GM04503 (cell line): ENCODE measurements at regions not wholly inside any gene's neighbourhood (a gene's known extent, or its start where the extent isn't known, plus 50 kb on each side); places are given as distances from the start of the nearest gene placed in this dataset.
"Not testable (repeated sequence)": the region's sequence is repeated elsewhere in the genome, so short reads cannot be mapped to it uniquely, and the experiment has no call there.

ENCODE experiments used
- DNase-seq: peaks from one replicate; pipeline ENCODE4 v3.0.0-alpha.2; 2012; ENCODE audit warnings: low read depth

DNA sequence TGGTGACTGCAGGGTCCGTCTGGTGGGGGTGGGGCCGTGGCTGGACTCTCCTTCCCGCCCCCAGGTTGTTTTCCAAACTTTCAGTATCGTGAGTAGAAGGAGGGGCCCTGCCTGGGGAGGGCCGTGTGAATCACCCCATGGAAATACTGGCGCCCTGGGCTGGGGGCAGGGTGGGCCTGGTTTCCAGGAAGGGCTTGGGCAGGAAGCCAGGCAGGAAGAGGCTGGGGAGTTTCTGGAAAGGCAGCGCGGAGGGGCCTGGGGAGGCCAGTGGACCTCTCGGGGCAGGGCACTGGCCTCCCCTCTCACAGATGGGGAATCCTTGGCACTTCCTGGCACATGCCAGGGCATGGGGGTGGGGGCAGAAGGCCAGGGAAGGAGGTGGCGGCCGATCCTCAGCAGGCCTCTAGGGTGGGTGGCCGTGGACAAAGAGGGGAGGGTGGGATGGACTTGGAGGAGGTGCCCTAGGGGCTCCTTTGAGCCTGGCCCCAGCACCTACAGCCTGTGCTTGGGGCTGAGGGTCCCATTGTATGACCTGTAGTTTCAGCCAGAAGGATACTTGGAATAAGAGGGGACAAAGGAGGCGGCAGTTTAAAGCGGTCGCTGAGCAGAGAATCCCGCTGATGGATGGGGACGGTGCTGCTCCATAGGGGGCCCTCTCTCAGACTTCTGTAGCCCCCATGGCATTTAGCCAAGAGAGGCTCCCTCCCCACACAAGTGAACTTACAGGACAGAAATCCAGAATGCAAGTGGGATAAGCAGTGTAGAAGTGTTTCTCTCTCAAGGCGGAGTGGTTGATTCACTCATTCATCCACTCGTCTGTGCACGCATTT lies 56.5 kb upstream of the GATA2 start:
- DNase-seq: peak; percentile 31

DNA sequence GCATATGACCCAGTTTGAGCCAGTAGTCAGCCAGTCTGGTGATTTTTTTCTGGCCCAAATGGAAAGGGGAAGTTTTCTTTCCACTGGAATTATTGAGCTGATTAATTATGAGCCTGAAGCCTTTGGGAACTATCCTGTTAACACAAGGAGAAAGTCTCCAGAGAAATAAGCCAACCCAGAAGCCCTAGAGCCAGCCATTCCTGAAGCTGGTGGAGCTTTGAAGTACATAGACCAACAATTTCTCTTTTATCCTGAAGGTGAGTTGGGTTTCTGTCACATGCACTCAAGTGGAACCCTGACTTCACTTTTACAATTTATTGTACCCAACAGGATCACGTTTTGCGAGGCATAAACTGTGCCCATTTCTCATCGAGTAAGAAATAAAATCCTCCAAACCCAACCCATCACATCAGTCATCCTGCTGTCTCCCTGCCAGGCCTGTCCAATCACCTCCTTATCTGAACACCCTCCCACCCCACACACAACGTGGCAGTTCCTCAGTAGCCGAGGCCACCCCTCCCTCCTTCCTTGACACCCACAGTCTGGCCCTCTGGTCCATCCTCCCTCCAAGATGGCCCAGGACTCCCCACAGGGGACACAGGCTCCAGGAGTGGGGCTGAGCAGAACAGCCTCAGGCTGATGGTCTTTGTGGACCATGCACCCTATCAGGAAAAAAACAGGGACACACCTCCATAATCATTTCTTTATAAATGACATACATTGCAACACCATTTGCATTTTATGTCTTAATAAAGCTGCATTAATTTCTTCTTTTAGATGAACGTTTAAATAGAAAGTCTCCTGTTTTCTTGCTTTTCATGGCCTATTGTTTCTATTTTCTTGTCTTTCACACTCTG lies 55.7 kb upstream of the GATA2 start:
- no peak for DNase-seq

DNA sequence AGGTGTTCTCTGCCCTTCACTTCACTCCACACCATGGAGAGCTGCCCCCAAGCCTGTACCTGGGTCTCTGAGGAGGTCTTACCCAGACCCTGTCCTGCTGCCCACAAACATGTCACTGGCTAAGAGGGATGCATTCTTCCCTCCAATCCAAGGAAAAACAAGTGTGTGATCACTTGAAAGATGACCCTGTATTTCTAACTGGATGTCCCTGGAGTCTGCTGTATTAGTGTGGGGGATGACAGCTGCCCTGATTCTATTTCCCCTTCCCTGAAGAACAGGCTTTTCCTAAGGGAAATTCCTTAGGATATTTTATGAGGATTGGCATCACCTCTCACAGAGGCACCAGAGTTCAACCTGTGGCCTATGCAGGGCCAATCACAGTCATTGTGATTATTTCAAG lies 55.0 kb upstream of the GATA2 start:
- DNase-seq: no peak

DNA sequence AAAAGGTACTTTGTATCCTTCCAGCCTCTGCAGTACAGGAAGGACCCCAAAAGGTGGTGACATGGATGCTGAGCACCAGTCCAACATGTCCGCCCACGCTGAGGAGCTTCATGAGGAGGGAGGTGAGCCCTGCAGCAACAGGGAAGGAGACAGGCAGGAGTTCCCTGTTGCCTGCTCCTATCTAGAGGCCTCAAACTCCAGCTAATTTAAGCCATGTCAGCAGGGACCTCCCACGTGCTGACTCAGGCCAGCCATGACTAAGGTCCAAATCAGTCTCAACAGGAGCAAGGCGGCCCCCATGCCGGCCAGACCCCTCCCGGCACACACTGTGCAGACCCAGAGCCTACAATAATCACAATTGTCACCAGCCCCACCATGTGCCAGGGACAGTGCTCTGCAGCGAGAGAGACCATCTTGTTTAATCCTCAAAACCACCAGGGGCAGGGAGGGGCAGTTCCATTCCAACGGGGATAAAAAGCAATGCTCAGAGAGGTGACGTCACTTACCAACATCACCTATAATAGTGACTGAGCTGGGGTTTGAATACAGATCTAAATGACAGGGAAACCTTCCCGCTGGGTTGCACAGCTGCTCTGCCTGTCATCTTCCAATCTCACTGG lies 54.5 kb upstream of the GATA2 start:
- no peak for DNase-seq

DNA sequence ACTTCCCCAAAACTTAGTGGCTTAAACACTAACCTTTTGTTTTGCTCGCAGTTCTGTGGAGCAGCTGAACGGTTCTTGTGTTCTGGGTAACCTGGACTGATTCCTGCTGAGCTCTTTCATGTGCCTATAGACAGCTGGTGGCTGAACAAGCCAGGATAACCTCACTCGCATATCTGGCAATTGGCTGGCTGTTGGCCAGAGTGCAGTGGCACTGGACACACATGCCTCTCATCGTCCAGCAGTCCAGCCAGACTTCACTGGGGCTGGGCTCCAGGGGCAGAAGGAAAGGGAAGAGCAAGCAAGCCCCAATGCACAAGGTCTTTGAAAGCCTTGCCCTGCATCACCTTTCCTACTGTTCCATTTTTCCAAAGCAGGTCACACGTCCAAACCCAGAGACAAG lies 53.6 kb upstream of the GATA2 start:
- no peak for DNase-seq

DNA sequence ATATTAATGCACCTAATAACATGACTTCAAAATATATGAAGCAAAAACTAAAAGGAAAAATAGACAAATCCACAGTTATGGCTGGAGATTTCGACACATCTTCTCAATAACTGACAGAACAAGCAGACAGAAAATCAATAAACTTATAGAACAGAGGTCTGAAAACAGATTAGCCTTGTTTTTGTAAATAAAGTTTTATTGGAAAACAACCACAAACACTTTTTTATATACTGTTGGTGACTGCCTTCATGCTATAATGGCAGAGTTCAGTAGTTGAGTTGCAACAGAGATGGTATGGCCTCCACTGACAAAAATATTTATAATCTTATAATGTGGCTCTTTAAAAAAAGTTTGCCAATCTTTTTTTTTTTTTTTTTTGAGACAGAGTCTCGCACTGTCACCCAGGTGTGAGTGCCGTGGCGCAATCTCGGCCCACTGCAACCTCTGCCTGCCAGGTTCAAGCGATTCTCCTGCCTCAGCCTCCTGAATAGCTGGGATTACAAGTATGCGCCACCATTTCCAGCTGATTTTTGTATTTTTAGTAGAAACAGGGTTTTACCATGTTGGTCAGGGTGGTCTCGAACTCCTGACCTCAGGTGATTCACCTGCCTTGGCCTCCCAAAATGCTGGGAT lies 52.2 kb upstream of the GATA2 start:
- no peak for DNase-seq

DNA sequence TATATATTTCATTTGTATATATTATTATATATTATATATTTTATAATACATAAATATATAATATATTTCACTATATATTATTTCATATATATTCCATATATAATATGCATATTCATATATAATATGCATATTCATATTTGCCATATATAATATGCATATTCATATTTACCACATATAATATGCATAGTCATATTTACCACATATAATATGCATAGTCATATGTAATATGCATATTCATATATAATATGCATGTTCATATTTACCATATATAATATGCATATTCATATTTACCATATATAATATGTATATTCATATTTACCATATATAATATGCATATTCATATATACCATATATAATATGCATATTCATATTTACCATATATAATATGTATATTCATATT lies 51.2 kb upstream of the GATA2 start:
- DNase-seq: no peak

DNA sequence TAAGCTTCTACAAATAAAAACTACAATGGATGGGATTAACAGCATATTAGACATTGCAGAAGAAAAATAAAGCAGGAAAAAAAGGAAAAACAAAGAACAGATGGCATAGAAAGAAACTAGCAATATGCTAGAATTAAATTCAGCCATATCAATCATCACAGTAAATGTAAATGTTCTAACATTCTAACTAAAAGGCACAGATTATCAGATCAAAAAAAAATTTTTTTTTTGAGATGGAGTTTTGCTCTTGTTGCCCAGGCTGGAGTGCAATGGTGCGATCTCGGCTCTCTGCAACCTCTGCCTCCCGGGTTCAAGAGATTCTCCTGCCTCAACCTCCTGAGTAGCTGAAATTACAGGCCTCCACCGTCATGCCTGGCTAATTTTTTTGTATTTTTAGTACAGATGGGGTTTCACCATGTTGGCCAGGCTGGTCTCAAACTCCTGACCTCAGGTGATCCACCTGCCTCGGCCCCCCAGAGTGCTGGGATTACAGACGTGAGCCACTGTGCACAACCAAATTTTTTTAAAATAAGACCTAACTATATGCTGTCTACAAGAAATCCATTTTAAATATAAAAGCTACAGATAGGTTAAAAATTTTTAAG lies 50.7 kb upstream of the GATA2 start:
- DNase-seq: not testable (repeated sequence)
